Activated CD4-positive, alpha-beta memory T cell treated with anti-CD3 and anti-CD28 coated beads, Interleukin-2, amount 10 ng/mL, durations not matched to agents 7 days and 5 days (primary cell): ENCODE measurements at regions not wholly inside any gene's neighbourhood (a gene's known extent, or its start where the extent isn't known, plus 50 kb on each side); places are given as distances from the start of the nearest gene placed in this dataset.
"Not testable (repeated sequence)": the region's sequence is repeated elsewhere in the genome, so short reads cannot be mapped to it uniquely, and the experiment has no call there.

Source experiments
- CTCF ChIA-PET: fragments of 350-600 bp; sonication (Branson Sonifier 250); formaldehyde crosslinking; loops from one replicate; lab custom pipeline; 2021; ENCODE audit warnings: antibody characterized with exemption, inconsistent platforms; lab: Charles Lee
- POLR2A ChIA-PET: fragments of 350-600 bp; sonication (Branson Sonifier 250); formaldehyde crosslinking; loops from one replicate; lab custom pipeline; 2021; ENCODE audit warnings: antibody characterized with exemption; lab: Charles Lee
- DNase-seq: peaks from one replicate; pipeline ENCODE4 v3.0.0-alpha.2; 2020
- H3K27ac Mint-ChIP-seq: one replicate; pipeline ENCODE4 v1.8.0; 2021; ENCODE audit warnings: mild to moderate bottlenecking, mixed read lengths
- H3K27me3 Mint-ChIP-seq: one replicate; pipeline ENCODE4 v1.8.0; 2021; ENCODE audit warnings: mixed read lengths
- H3K36me3 Mint-ChIP-seq: one replicate; pipeline ENCODE4 v1.8.0; 2021; ENCODE audit warnings: low read depth, mixed read lengths
- H3K4me1 Mint-ChIP-seq: one replicate; pipeline ENCODE4 v1.8.0; 2021; ENCODE audit warnings: mixed read lengths
- H3K4me3 Mint-ChIP-seq: one replicate; pipeline ENCODE4 v1.8.0; 2021; ENCODE audit warnings: mild to moderate bottlenecking, mixed read lengths
- H3K9me3 Mint-ChIP-seq: one replicate; pipeline ENCODE4 v1.8.0; 2021; ENCODE audit warnings: mixed read lengths

GRCh38 chrX:123002844-123003243 lies 181.2 kb upstream of the GRIA3 start:
- H3K36me3 Mint-ChIP-seq, POLR2A ChIA-PET, H3K27ac Mint-ChIP-seq, H3K4me3 Mint-ChIP-seq, H3K4me1 Mint-ChIP-seq, DNase-seq, H3K27me3 Mint-ChIP-seq, H3K9me3 Mint-ChIP-seq, CTCF ChIA-PET: not testable (repeated sequence)

- DNase-seq: no peak
- POLR2A ChIA-PET: no interaction called here
- CTCF ChIA-PET: no interaction called here
- H3K27me3 Mint-ChIP-seq: no peaks in the 10 kb centered on the region
- peaks cover 5% of the 10 kb centered on the region for H3K9me3 Mint-ChIP-seq
- H3K36me3 Mint-ChIP-seq: no peaks in the 10 kb centered on the region
- H3K27ac Mint-ChIP-seq: no peak overlapping the region
- no peaks in the 10 kb centered on the region for H3K4me1 Mint-ChIP-seq
- H3K4me3 Mint-ChIP-seq: no peak overlapping the region
These were observed 170.9 kb upstream of the GRIA3 start for GRCh38 chrX:123013141-123013540.

- H3K27me3 Mint-ChIP-seq: no peaks in the 10 kb centered on the region
- H3K9me3 Mint-ChIP-seq: no peaks in the 10 kb centered on the region
- DNase-seq: no peak
- no peak overlapping the region for H3K4me3 Mint-ChIP-seq
- POLR2A ChIA-PET: no interaction called here
- no peaks in the 10 kb centered on the region for H3K4me1 Mint-ChIP-seq
- no peaks in the 10 kb centered on the region for H3K36me3 Mint-ChIP-seq
- CTCF ChIA-PET: no interaction called here
- no peak overlapping the region for H3K27ac Mint-ChIP-seq
These were observed 147.7 kb upstream of the GRIA3 start for GRCh38 chrX:123036401-123036800.

GRCh38 chrX:123049071-123049625 lies 134.9 kb upstream of the GRIA3 start:
- Mint-ChIP-seq H3K27ac (no peak overlapping the region), H3K4me1 (no peaks in the 10 kb centered on the region), H3K27me3 (no peaks in the 10 kb centered on the region), H3K4me3 (no peak overlapping the region), H3K9me3 (no peaks in the 10 kb centered on the region), H3K36me3 (no peaks in the 10 kb centered on the region)
- ChIA-PET POLR2A (no interaction called here), CTCF (no interaction called here)
- no peak for DNase-seq

- ChIA-PET POLR2A (no interaction called here), CTCF (no interaction called here)
- no peak for DNase-seq
- Mint-ChIP-seq H3K4me1 (no peaks in the 10 kb centered on the region), H3K36me3 (no peaks in the 10 kb centered on the region), H3K27ac (no peak overlapping the region), H3K9me3 (no peaks in the 10 kb centered on the region), H3K4me3 (no peak overlapping the region), H3K27me3 (no peaks in the 10 kb centered on the region)
These were observed 123.1 kb upstream of the GRIA3 start for GRCh38 chrX:123060986-123061385.

- DNase-seq: no peak
- H3K36me3 Mint-ChIP-seq: no peaks in the 10 kb centered on the region
- CTCF ChIA-PET: no interaction called here
- POLR2A ChIA-PET: no interaction called here
- no peaks in the 10 kb centered on the region for H3K27me3 Mint-ChIP-seq
- no peak overlapping the region for H3K27ac Mint-ChIP-seq
- H3K9me3 Mint-ChIP-seq: no peaks in the 10 kb centered on the region
- no peaks in the 10 kb centered on the region for H3K4me1 Mint-ChIP-seq
- no peak overlapping the region for H3K4me3 Mint-ChIP-seq
These were observed 120.0 kb upstream of the GRIA3 start for GRCh38 chrX:123064053-123064452.

- Mint-ChIP-seq H3K27ac (no peak overlapping the region), H3K27me3 (no peaks in the 10 kb centered on the region), H3K9me3 (no peaks in the 10 kb centered on the region), H3K4me1 (no peaks in the 10 kb centered on the region), H3K4me3 (no peak overlapping the region), H3K36me3 (no peaks in the 10 kb centered on the region)
- DNase-seq: no peak
- ChIA-PET POLR2A (no interaction called here), CTCF (no interaction called here)
These were observed 111.2 kb upstream of the GRIA3 start for GRCh38 chrX:123072686-123073385.

- H3K4me1 Mint-ChIP-seq: no peaks in the 10 kb centered on the region
- no peaks in the 10 kb centered on the region for H3K36me3 Mint-ChIP-seq
- ChIA-PET CTCF (no interaction called here), POLR2A (no interaction called here)
- no peaks in the 10 kb centered on the region for H3K9me3 Mint-ChIP-seq
- H3K4me3 Mint-ChIP-seq: no peak overlapping the region
- DNase-seq: no peak
- H3K27me3 Mint-ChIP-seq: no peaks in the 10 kb centered on the region
- H3K27ac Mint-ChIP-seq: no peak overlapping the region
These were observed 108.0 kb upstream of the GRIA3 start for GRCh38 chrX:123075947-123076561.

GRCh38 chrX:123077631-123078030 lies 106.4 kb upstream of the GRIA3 start:
- H3K27ac Mint-ChIP-seq: no peak overlapping the region
- H3K4me1 Mint-ChIP-seq: no peaks in the 10 kb centered on the region
- no peak overlapping the region for H3K4me3 Mint-ChIP-seq
- ChIA-PET POLR2A (no interaction called here), CTCF (no interaction called here)
- no peaks in the 10 kb centered on the region for H3K27me3 Mint-ChIP-seq
- H3K36me3 Mint-ChIP-seq: no peaks in the 10 kb centered on the region
- DNase-seq: no peak
- H3K9me3 Mint-ChIP-seq: no peaks in the 10 kb centered on the region

GRCh38 chrX:123080065-123080464 lies 104.0 kb upstream of the GRIA3 start:
- H3K36me3 Mint-ChIP-seq: no peaks in the 10 kb centered on the region

GRCh38 chrX:123081776-123082175 lies 102.3 kb upstream of the GRIA3 start:
- no peak overlapping the region for H3K27ac Mint-ChIP-seq
- POLR2A ChIA-PET: no interaction called here
- no peaks in the 10 kb centered on the region for H3K4me1 Mint-ChIP-seq
- H3K4me3 Mint-ChIP-seq: no peak overlapping the region
- no peaks in the 10 kb centered on the region for H3K36me3 Mint-ChIP-seq
- H3K9me3 Mint-ChIP-seq: no peaks in the 10 kb centered on the region
- CTCF ChIA-PET: no interaction called here
- H3K27me3 Mint-ChIP-seq: no peaks in the 10 kb centered on the region
- no peak for DNase-seq

More at GRCh38 chrX:123080065-123080464, 104.0 kb upstream of the GRIA3 start:
- DNase-seq: no peak
- H3K9me3 Mint-ChIP-seq: no peaks in the 10 kb centered on the region
- ChIA-PET CTCF (no interaction called here), POLR2A (no interaction called here)
- no peak overlapping the region for H3K4me3 Mint-ChIP-seq
- no peak overlapping the region for H3K27ac Mint-ChIP-seq
- H3K27me3 Mint-ChIP-seq: no peaks in the 10 kb centered on the region
- no peaks in the 10 kb centered on the region for H3K4me1 Mint-ChIP-seq

- H3K36me3 Mint-ChIP-seq: no peaks in the 10 kb centered on the region
- ChIA-PET CTCF (no interaction called here), POLR2A (no interaction called here)
- no peak overlapping the region for H3K4me3 Mint-ChIP-seq
- H3K4me1 Mint-ChIP-seq: no peaks in the 10 kb centered on the region
- H3K27ac Mint-ChIP-seq: no peak overlapping the region
- H3K9me3 Mint-ChIP-seq: no peaks in the 10 kb centered on the region
- no peak for DNase-seq
- H3K27me3 Mint-ChIP-seq: no peaks in the 10 kb centered on the region
These were observed 100.2 kb upstream of the GRIA3 start for GRCh38 chrX:123083924-123084323.

- CTCF ChIA-PET: no interaction called here
These were observed 99.3 kb upstream of the GRIA3 start for GRCh38 chrX:123084797-123085196.

More at GRCh38 chrX:123084797-123085196, 99.3 kb upstream of the GRIA3 start:
- POLR2A ChIA-PET: no interaction called here
- H3K4me3 Mint-ChIP-seq: no peak overlapping the region
- H3K27me3 Mint-ChIP-seq: no peaks in the 10 kb centered on the region
- no peak overlapping the region for H3K27ac Mint-ChIP-seq
- H3K9me3 Mint-ChIP-seq: no peaks in the 10 kb centered on the region
- DNase-seq: no peak
- no peaks in the 10 kb centered on the region for H3K4me1 Mint-ChIP-seq
- no peaks in the 10 kb centered on the region for H3K36me3 Mint-ChIP-seq
